Neural cell (in vitro differentiated cells): ENCODE measurements at regions not wholly inside any gene's neighbourhood (a gene's known extent, or its start where the extent isn't known, plus 50 kb on each side); places are given as distances from the start of the nearest gene placed in this dataset.

Experiments used
- H2AFZ ChIP-seq: fragments of 200-600, 300-800 bp; sonication (generic), shearing (Covaris generic); 2 replicates; pipeline ENCODE4 v1.6.0; 2014; ENCODE audit warnings: low read depth, mild to moderate bottlenecking, antibody characterized with exemption, low read length, moderate library complexity
- H3F3A ChIP-seq: fragments of 200-600 bp; shearing (Covaris generic); 2 replicates; pipeline ENCODE4 v1.6.1; 2016; ENCODE audit warnings: mild to moderate bottlenecking, moderate library complexity, mixed read lengths, antibody characterized with exemption, low read length; ENCODE audit not compliant: insufficient read depth, poor library complexity, severe bottlenecking
- H3K27ac ChIP-seq: fragments of 200-600, 300-800 bp; sonication (generic), shearing (Covaris generic); 2 replicates; pipeline ENCODE4 v1.5.1; 2014; ENCODE audit warnings: mild to moderate bottlenecking, low read length, moderate library complexity
- H3K27me3 ChIP-seq: fragments of 300-800, 200-600 bp; sonication (generic), shearing (Covaris generic); 2 replicates; pipeline ENCODE4 v1.6.0; 2014; ENCODE audit warnings: mild to moderate bottlenecking, low read depth, low read length, moderate library complexity; ENCODE audit not compliant: insufficient read depth
- H3K36me3 ChIP-seq: fragments of 300-800, 200-600 bp; sonication (generic), shearing (Covaris generic); 2 replicates; pipeline ENCODE4 v1.5.1; 2014; ENCODE audit warnings: mild to moderate bottlenecking, antibody characterized with exemption, low read length, moderate library complexity; ENCODE audit not compliant: insufficient read depth
- H3K4me2 ChIP-seq: fragments of 300-800, 200-600 bp; sonication (generic), shearing (Covaris generic); 2 replicates; pipeline ENCODE4 v1.6.0; 2014; ENCODE audit warnings: mild to moderate bottlenecking, low read length
- H3K4me3 ChIP-seq: fragments of 300-800, 200-600 bp; sonication (generic), shearing (Covaris generic); 2 replicates; pipeline ENCODE4 v1.5.1; 2014; ENCODE audit warnings: mild to moderate bottlenecking, low read length, moderate library complexity
- H3K79me2 ChIP-seq: fragments of 200-600 bp; shearing (Covaris generic); replicated peaks from 2 replicates; pipeline ENCODE4 v1.6.0; 2014; ENCODE audit warnings: mild to moderate bottlenecking, low read length, moderate library complexity; ENCODE audit not compliant: insufficient read depth
- H3K9ac ChIP-seq: fragments of 300-800, 200-600 bp; sonication (generic), shearing (Covaris generic); 2 replicates; pipeline ENCODE4 v1.6.1; 2016; ENCODE audit warnings: mild to moderate bottlenecking, low read length, mixed read lengths
- H3K9me2 ChIP-seq: fragments of 200-600 bp; shearing (Covaris generic); 2 replicates; pipeline ENCODE4 v1.6.1; 2016; ENCODE audit warnings: mild to moderate bottlenecking, low read length, mixed read lengths; ENCODE audit not compliant: insufficient read depth
- H3K9me3 ChIP-seq: fragments of 200-600, 300-800 bp; sonication (generic), shearing (Covaris generic); 2 replicates; pipeline ENCODE4 v1.6.1; 2016; ENCODE audit warnings: mild to moderate bottlenecking, mixed run types, low read length, moderate library complexity, mixed read lengths
- H4K20me1 ChIP-seq: fragments of 200-600 bp; shearing (Covaris generic); 2 replicates; pipeline ENCODE4 v1.6.1; 2016; ENCODE audit warnings: mild to moderate bottlenecking, mixed run types; ENCODE audit not compliant: insufficient read depth
- CTCF ChIP-seq: fragments of 450-650 bp; IDR thresholded peaks from 2 replicates; pipeline ENCODE4 v1.5.1; 2014; ENCODE audit warnings: antibody characterized with exemption, mild to moderate bottlenecking, moderate library complexity; ENCODE audit not compliant: poor library complexity, severe bottlenecking
- EP300 ChIP-seq: fragments of 450-650 bp; conservative IDR thresholded peaks from 2 replicates; pipeline ENCODE4 v1.6.1; 2014; ENCODE audit warnings: antibody characterized with exemption, mild to moderate bottlenecking, moderate library complexity; ENCODE audit not compliant: poor library complexity, severe bottlenecking
- EZH2 ChIP-seq: fragments of 200-600, 300-800 bp; shearing (Covaris generic), sonication (generic); IDR thresholded peaks from 2 replicates; pipeline ENCODE4 v1.6.1; 2014; ENCODE audit warnings: antibody characterized with exemption, low read length, borderline replicate concordance, mild to moderate bottlenecking; ENCODE audit not compliant: insufficient read depth, poor library complexity, severe bottlenecking
- MXI1 ChIP-seq: fragments of 450-650 bp; conservative IDR thresholded peaks from 2 replicates; pipeline ENCODE4 v1.6.1; 2014; ENCODE audit warnings: antibody characterized with exemption, mild to moderate bottlenecking; ENCODE audit not compliant: poor library complexity, severe bottlenecking
- POLR2AphosphoS5 ChIP-seq: IDR thresholded peaks from 2 replicates; pipeline ENCODE4 v1.6.1; 2012
- RAD21 ChIP-seq: fragments of 450-650 bp; conservative IDR thresholded peaks from 2 replicates; pipeline ENCODE4 v1.6.1; 2014; ENCODE audit warnings: antibody characterized with exemption, mild to moderate bottlenecking, moderate library complexity
- REST ChIP-seq: IDR thresholded peaks from 2 replicates; pipeline ENCODE4 v1.6.1; 2012; ENCODE audit warnings: borderline replicate concordance
- SMC3 ChIP-seq: fragments of 450-650 bp; conservative IDR thresholded peaks from 2 replicates; pipeline ENCODE4 v1.6.1; 2014; ENCODE audit warnings: antibody characterized with exemption, mild to moderate bottlenecking, moderate library complexity; ENCODE audit not compliant: poor library complexity
- TAF1 ChIP-seq: IDR thresholded peaks from 2 replicates; pipeline ENCODE4 v1.6.1; 2012; ENCODE audit warnings: low read depth

GRCh38 chr16:17635183-17635582 is 164.4 kb upstream of the XYLT1 start:
- Histone ChIP-seq H3K27ac (no peak overlapping the region), H4K20me1 (no peaks in the 10 kb centered on the region), H3K9me3 (no peaks in the 10 kb centered on the region), H3K4me3 (no peak overlapping the region), H3F3A (no peaks in the 10 kb centered on the region), H2AFZ (no peak overlapping the region), H3K9ac (no peak overlapping the region), H3K79me2 (no peaks in the 10 kb centered on the region), H3K9me2 (no peaks in the 10 kb centered on the region), H3K27me3 (no peaks in the 10 kb centered on the region), H3K4me2 (no peak overlapping the region), H3K36me3 (no peaks in the 10 kb centered on the region)
- no peak for TF ChIP-seq SMC3
- no peak for TF ChIP-seq RAD21
- no peak for TF ChIP-seq POLR2AphosphoS5
- no peak for TF ChIP-seq MXI1
- no peak for TF ChIP-seq EP300
- no peak for TF ChIP-seq TAF1

GRCh38 chr16:17633181-17633951 is 162.6 kb upstream of the XYLT1 start:
- no peak overlapping the region for H3K27ac ChIP-seq
- no peaks in the 10 kb centered on the region for H3F3A ChIP-seq
- no peak overlapping the region for H3K4me3 ChIP-seq
- no peak overlapping the region for H2AFZ ChIP-seq
- no peaks in the 10 kb centered on the region for H4K20me1 ChIP-seq
- H3K4me2 ChIP-seq = no peak overlapping the region
- H3K27me3 ChIP-seq = no peaks in the 10 kb centered on the region
- no peaks in the 10 kb centered on the region for H3K9me2 ChIP-seq
- no peak for TF ChIP-seq EZH2
- TF ChIP-seq RAD21 = no peak
- TF ChIP-seq SMC3 = no peak
- TF ChIP-seq REST = no peak
- TF ChIP-seq EP300 = no peak
- no peak for TF ChIP-seq CTCF
- no peak for TF ChIP-seq TAF1
- no peak for TF ChIP-seq POLR2AphosphoS5
- H3K9ac ChIP-seq = no peak overlapping the region
- H3K79me2 ChIP-seq = no peaks in the 10 kb centered on the region
- no peaks in the 10 kb centered on the region for H3K9me3 ChIP-seq
- H3K36me3 ChIP-seq = no peaks in the 10 kb centered on the region
